ENCODE measurements at regions not wholly inside any gene's neighbourhood (a gene's known extent, or its start where the extent isn't known, plus 50 kb on each side); places are given as distances from the start of the nearest gene placed in this dataset.
"Not testable (repeated sequence)": the region's sequence is repeated elsewhere in the genome, so short reads cannot be mapped to it uniquely, and the experiment has no call there.

DNA sequence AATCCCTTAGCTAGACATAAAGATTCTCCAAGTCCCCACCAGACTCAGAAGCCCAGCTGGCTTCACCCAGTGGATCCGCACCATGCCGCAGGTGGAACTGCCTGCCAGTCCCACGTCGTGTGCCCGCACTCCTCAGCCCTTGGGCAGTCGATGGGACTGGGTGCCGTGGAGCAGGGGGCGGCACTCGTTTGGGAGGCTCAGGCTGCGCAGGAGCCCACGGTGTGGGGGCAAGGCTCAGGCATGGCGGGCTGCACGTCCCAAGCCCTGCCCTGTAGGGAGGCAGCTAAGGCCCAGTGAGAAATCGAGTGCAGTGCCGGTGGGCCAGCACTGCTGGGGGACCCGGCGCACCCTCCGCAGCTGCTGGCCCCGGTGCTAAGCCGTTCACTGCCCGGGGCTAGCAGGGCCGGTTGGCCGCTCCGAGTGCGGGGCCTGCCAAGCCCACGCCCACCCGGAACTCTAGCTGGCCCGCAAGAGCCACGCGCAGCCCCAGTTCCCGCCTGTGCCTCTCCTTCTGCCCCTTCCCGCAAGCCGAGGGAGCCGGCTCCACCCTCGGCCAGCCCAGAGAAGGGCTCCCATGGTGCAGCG is 95.9 kb upstream of the DTNBP1 start:
- DNase-seq, result no peak

DNA sequence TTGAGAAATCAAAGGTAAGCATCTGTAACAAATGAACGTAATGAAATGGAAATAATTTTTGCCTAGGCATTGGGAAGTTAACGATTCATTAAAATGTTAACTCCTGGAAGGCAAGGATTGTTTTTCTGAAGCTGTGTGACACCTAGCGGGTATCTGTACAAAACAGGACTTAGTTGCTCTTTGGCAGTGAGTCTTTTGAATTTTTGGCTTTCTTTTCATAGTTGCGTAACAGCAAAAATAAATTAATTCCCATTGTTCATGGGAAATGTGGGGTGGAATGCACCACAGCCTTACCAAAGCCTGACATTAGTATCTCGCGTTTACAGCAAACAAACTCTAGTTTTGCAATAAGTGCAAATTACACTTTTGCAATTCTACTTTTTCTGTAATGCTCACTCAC is 92.7 kb upstream of the DTNBP1 start:
- DNase-seq, result no peak

DNA sequence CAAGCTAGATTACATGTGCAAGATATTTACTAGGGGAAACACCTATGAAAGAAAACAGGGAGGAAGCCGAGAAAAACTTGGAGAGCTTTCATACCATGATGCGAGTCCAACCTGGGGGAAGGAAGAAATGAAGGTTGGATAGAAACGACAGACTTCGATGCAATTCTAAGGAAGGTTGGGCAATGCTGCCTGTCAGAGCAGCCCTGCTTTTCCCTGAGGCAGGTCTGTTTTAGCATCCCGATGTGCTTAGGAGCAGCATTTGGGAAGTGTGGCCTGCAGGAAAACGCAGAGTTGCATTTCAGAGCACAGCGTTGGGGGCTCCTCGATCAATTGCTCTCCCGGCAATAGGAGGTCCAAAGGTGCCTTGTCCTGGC is 91.9 kb upstream of the DTNBP1 start:
- DNase-seq, result no peak

DNA sequence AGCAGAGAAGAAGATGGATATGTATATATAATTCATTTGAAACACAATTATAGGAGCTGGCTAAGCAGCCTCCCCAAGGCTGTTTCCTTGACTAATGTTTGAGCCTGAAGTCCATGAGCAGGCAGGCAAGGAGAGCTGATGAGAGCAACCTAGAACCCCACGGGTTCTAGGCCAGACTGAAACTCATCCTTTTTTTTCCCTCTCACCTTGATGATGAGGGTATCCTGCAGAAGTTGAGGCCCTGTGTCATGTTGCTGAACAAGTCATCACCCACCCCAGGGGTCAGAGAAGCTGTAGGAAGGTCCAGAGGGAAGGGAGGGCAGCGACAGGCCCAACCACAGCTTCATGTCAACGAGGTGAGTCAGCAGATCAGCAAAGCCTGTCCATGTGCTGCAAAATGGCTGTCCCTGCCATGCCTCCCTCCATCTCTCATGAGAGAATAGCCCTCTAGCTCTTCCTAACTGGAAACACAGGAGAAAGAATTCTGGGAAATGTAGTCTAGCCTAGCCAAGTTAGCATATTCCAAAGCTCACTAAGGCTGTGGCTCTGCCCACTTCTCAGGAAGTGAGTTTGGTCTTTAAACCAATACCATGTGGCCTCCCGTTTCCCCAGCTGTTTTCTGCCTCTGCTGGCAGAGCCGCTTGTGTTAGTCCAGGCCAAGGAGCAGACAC is 91.3 kb upstream of the DTNBP1 start:
- no peak for DNase-seq

DNA sequence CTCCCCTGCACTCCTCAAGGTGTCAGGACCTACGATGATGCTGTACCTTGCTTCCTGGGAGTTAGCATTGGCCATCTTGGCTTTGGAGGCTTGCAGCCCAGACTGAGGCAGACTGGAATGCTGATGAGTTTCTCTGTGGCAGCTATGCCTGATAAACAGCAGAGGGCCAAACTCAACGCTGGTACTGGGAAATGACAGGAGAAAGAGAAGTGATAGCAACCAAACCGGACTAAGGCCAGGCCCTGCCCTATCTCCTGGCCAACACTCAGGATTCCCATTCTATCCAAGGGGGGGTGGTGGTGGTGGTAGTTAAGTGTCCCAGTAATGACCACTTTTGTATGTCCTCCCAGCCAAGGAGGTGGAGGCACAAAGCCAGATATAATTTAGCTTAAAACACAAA is 90.0 kb upstream of the DTNBP1 start:
- DNase-seq, result no peak

DNA sequence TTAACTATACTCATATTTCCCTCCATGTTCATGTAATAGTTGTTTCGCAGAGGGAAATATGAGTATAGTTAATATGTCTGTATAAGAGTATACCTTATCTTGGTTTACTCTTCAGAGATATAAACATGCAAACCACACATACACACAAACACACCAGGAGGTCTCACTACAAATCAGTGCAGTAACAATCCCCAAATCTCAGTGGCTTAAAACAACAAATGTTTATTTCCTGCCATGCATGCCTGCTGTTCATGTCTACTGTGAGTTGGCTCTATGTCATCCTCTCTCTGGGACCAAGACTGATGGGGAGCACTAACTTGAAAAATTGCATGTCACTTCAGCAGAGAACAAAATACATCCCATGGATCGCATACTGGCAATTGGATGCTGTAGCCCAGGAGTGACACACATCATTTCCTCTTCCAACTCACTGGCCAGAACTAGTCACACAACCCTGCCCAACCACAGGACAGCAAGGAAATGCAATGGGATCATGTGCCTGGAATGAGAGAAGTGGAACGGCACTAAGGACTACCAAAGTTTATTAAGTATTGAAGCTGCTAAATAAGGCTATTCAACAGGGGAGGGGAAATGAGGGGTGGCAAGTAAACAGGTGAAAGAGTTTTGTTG is 89.0 kb upstream of the DTNBP1 start:
- DNase-seq, result no peak

DNA sequence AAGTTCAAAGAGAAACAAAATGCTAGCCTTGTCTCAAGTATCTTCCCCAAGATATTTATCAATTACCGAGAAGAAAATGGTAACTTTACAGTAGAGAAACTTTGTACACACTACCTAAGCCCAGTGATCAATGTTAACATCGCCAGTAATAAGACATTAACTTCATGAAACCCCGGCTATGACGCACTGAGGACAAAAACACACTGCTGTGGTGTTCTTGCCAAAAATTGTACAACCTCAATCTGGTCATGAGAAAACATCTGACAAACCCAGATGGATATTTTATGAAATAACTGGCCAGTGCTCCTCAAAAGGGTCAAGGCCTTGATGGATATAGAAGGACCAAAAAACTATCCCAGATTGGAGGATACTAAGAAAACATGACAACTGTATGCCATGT is 85.5 kb upstream of the DTNBP1 start:
- no peak for DNase-seq

DNA sequence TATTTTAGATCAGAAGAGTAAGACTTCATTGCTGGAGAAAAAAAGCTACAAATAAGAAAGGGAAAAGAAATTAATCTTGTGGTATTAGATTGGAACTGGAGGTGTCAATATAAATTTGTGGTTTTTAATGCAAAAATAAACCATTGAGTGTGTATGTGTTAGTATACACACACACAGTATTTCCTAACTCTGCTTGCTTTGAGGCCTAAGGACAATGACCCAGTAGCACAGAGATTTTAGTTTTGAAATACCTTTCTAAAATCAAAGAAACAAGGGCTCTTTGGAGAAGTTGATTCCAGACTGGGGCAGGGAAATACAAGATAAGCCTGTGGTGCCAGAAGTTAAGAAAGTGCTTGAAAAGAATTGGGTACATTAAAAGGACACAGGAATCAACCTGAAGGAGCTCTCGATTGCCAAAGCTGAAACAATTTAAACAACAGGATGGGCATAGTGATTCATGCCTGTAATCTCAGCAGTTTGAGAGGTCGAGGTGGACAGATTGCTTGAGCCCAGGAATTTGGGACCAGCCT is 84.6 kb upstream of the DTNBP1 start:
- DNase-seq, result no peak

DNA sequence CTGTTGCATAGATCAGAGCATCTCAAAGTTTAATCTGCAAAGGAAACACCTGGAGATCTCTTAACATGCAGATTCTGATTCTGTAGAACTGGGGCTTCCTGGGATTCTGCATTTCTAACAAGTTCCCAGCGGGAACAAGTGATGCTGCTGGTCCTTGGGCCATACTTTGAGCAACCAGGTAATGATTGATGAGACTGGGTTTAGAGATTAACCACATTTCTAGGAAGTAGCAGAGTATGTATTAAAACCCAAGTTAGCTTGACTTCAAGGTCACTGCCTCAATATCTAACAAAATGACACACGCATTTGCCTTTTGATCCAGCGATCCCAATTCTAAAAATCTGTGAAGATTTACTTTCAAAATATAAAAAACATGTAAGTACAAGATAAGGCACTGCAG is 83.0 kb upstream of the DTNBP1 start:
- no peak for DNase-seq

DNA sequence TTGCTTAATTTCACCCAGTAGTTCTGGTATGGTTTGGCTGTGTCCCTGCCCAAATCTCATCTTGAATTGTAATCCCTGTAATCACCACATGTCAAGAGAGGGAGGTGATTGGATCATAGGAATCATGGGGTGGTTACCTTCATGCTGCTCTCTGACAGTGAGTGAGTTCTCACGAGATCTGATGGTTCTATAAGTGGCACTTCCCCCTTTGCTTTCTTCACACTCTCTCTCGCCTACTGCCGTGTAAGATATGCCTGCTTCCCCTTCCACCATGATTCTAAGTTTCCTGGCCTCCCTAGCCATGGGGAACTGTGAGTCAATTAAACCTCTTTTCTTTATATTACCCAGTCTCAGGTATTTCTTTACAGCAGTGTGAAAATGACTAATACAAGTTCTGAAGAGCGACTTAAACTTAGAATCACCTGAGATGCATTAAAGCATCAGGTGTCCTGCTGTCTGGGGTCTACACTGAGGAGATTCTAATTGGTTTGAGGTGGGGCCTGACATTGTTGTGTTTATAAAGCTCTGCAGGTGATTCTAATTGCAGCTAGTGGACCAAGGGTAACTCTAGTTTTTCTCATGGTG is 82.1 kb upstream of the DTNBP1 start:
- DNase-seq, result no peak

DNA sequence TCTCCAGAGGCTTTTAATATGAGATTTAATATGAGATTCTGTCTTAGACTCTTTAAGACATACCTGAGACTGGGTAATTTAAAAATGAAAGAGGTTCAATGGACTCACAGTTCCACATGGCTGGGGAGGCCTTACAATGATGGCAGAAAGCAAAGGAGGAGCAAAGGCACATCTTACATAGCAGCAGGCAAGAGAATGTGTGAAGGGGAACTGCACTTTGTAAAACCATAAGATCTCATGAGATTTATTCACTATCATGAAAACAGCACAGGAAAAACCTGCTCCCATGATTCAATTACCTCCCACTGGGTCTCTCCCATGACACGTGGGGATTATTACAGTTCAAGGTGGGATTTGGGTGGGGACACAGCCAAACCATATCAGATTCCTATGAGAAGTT is 79.2 kb upstream of the DTNBP1 start:
- not testable (repeated sequence) for DNase-seq

DNA sequence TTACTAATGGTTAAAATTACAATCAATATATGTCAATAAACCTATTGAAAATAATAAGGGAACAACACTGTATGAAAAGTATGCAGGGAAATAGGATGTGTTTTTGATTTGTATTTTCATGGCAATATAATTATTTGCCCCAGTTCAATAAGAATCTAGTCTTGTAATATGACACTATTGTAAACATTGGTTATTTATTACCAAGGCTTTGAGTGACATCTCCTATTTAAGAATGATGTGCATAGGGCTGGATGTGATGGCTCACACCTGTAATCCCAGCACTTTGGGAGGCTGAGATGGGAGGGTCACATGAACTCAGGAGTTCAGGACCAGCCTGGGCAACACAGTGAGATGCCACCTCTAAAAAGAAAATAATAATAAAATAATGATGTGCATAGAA is 78.6 kb upstream of the DTNBP1 start:
- no peak for DNase-seq

DNA sequence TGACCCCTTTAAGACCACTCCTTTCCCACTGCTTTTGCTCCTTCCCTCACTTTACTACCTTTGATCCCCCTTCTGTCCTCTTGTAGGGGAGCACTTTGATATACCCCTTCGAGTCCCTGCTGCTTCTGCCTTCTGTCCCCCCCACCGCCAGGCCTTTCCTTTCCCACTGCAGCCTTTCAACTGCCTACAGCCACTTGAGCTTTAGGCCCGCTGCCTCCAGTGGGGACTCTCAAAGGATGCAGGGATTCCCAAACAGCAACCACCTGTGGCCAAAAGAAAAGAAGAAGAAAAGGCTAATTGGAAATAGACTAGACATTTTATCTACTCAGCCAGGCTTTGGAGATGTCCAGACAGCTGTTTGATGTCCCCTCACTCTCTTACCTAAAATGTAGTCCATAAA is 77.0 kb upstream of the DTNBP1 start:
- DNase-seq, result no peak

DNA sequence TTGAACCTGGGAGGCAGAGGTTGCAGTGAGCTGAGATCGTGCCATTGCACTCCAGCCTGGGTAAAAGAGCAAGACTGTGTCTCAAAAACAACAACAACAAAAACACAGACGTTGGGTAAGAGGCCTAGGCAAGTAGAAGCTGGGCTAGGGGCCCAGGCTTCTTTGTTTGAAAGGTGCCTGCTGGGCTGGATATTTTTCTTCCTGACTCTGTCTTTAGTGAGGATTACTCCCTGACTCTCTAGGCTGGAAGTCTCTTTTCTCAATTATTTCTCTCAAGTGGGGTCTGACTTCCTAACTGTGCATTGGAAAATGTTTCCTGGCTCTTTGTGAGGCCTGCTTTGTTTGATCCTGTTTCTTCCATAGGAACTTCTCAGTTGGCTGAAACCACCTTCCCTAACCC is 76.5 kb upstream of the DTNBP1 start:
- DNase-seq, result no peak

DNA sequence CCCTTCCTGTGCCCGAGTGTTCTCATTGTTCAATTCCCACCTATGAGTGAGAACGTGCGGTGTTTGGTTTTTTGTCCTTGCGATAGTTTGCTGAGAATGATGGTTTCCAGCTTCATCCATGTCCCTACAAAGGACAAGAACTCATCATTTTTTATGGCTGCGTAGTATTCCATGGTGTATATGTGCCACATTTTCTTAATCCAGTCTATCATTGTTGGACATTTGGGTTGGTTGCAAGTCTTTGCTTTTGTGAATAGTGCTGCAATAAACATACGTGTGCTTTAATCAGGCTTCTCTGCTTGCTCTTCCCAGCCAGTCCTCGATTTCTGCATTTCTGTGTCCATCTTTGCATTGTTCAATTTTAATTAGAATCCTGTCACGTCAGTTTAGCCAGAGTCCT is 75.4 kb upstream of the DTNBP1 start:
- DNase-seq, result not testable (repeated sequence)

DNA sequence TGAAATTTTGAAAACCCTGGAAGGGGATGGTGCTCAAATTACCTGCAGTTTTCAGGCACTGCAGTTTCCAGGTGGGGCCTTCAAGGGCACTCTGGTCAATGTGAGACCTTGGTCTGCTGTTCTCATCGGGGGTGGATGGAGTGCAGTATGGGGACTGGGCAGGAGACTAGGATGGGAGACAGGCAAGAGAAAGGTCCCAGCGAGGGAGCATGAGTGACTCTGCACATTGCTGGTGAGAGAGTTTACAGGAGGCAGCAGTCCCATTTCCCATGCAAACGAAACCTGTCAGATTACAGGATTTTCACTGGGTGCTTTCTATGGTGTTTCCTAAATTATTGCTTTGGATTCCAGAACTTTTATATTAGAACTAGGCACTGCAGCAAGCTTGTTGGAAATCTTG is 73.5 kb upstream of the DTNBP1 start:
- DNase-seq, result no peak

DNA sequence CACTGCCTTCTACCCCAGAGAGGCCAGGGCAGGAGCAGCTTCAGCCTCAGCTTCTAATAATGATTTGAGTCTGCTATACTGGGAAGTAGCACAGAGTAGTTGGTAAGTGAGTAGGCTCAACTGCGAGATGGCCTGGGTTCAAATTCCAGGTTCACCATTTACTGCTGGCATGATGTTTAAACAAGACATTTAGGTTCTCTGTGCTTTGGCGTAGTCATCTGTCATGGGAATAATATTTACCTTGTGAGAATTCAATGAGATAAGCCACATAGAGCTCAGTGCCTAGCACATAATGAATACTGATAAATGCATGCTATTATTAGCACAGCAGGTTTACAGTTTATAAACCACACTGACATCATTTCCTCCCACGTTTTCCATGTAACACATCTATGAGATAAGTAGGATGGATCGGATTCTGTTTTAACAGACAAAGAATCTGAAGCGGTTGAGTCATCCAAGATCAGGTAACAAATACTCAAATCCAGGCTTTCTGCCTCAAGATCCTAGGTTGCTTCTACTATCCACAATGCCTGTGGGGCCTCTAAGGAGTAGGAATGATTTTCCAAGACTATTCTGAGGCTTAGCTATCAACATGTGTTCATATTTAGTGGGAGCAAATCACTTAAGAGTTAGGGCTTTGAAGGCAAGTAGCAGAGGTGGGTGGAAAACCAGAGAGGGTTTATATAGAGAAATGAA is 72.9 kb upstream of the DTNBP1 start:
- no peak for DNase-seq

DNA sequence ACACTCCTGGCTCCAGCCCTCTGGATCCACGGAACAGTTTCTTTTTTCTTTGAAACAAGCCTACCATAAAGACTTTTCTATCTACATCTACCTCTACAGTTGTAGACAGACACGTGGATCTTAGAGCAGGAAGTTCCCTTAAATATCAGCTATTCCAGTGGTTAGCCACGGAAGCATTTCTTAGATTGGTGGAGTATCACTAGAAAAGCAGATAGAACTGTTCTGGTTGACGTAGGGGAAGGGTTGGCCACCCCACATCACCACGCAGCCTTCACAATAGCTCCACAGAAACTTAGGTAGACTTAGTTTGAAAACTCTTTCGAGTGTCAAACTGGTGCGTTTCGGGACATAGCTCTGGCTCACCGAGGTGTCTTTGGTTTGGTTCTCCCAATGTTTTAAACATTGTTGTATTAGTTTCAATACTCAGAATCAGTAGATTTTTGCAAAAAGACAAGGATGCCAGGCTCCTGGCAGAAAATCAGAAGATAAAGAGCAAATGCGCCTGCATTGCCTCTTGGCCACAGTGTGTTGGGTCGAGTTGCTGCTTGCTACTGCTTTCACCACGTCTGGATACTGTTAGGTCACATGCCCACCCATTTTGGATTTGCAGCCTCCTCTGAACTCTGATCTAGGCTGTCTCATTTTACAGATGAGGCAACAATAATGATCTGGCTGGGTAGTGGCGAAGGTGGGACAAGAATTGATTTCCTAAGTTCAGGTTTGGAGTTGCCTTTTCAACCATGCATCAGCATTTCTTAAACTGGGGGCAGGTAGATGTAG is 71.5 kb upstream of the DTNBP1 start:
- no peak for DNase-seq

DNA sequence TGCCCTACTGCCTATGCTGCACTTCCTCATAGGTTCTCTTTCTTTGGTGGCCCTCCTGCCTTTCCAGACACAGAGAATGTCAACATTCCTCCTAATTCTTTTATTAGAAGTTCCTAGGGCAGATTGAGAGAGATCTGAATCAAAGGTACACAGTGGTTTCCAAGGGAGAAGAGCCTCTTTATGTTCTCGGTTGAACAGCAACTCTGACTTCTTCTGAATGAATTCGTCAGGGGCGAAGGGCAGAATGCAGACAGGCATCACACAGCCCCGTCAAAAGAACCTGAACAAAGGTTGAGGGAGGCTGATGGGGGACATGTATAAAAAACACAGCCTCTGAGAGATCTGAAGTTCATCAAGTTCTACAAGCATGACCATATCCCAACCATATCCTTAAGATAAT is 68.1 kb upstream of the DTNBP1 start:
- DNase-seq, result no peak

DNA sequence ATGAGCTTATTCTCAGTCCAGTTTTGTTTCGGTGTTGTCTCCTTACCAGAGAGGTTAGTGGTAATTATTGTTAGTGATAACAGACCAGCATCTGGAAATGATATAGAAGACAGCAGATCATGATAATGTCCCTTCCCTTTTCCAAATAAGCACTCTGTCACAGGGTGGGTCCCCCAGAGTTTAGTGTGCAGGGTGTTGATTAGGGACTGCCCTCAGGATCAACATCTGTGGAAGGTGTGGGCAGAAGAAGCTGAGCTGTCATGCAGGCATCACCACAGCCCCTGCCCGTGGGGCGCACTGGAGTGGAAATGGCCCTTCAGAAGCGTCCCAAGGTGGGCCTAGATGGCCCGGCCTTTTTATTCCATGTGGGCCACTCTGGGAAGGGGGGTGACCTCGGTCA is 67.6 kb upstream of the DTNBP1 start:
- no peak for DNase-seq

DNA sequence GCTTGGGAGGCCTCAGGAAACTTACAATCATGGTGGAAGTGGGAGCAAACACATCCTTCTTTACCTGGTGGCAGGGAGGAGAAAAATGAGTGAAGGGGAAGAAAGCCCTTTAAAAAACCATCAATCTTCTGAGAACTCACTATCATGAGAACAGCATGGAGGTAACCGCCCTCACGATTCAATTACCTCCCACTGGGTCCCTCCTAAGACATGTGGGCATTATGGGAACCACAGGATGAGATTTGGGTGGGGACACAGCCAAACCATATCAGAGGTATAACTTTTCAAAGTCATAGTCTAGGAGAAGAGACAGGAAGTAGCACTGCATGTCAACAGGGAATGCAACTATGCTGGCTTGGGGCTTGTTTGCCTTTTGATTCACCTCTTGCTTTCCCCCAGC is 59.9 kb upstream of the DTNBP1 start:
- no peak for DNase-seq

DNA sequence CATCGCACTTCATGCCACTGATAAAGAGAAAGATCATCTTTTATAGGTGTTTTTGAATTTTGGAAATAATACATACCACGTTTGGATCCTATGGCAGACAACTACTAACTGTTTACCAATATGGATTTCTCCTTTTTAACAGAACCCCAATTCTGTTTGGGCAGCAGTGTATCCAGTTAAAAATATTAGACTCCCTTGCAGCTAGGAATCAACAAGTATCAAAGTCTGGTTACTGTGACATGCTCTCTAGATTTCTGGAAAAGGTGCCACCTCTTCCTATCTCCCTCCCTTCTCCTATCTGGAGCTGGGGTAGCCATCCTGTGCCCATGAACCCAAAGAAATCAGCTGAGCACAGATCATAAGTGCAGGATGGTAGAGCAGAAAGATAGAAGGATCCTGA is 54.1 kb upstream of the DTNBP1 start:
- no peak for DNase-seq

DNA sequence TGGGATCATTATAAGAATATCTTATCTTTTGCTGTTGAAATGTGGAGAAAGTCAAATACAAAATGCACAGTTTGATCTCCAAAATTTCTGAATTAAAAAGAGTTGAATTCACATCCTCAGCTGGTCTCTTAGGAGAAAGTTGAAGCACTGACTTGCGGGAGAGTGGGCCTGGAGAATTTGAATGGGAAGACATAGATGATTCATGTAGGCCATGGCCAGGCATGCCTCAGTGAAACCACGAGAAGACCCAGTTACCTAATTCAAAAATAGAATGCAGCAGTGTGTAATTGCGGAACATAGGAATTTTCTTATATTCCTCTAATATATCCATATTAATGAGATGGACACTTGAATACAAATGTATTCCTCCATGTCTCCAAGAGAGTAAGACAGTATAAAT is 53.0 kb upstream of the DTNBP1 start:
- DNase-seq, result no peak
